OCI-LY1 (cell line): ENCODE measurements at regions not wholly inside any gene's neighbourhood (a gene's known extent, or its start where the extent isn't known, plus 50 kb on each side); places are given as distances from the start of the nearest gene placed in this dataset.

Source experiments
- H2AFZ ChIP-seq: fragments of 200-600 bp; sonication (generic), shearing (Covaris generic); 2 replicates; pipeline ENCODE4 v1.6.0; 2014; ENCODE audit warnings: antibody characterized with exemption, mild to moderate bottlenecking, low read length
- H3F3A ChIP-seq: fragments of 200-600 bp; sonication (generic), shearing (Covaris generic); 2 replicates; pipeline ENCODE4 v1.6.0; 2014; ENCODE audit warnings: mild to moderate bottlenecking, antibody characterized with exemption, low read length, moderate library complexity; ENCODE audit not compliant: insufficient read depth
- H3K27ac ChIP-seq: fragments of 200-600 bp; sonication (generic); 2 replicates; pipeline ENCODE4 v1.5.1; 2014; ENCODE audit warnings: low read length, mixed run types, mild to moderate bottlenecking, low read depth; ENCODE audit not compliant: poor library complexity, severe bottlenecking
- H3K27me3 ChIP-seq: fragments of 200-600 bp; sonication (generic); 2 replicates; pipeline ENCODE4 v1.6.0; 2014; ENCODE audit warnings: antibody characterized with exemption, mild to moderate bottlenecking, low read length, moderate library complexity; ENCODE audit not compliant: insufficient read depth
- H3K36me3 ChIP-seq: fragments of 200-600 bp; sonication (generic); 2 replicates; pipeline ENCODE4 v1.6.1; 2014; ENCODE audit warnings: mild to moderate bottlenecking, antibody characterized with exemption, low read length, moderate library complexity, mixed read lengths; ENCODE audit not compliant: insufficient read depth
- H3K4me1 ChIP-seq: fragments of 200-600 bp; sonication (generic); 2 replicates; pipeline ENCODE4 v1.5.1; 2014; ENCODE audit warnings: mild to moderate bottlenecking, low read length, moderate library complexity; ENCODE audit not compliant: insufficient read depth, severe bottlenecking
- H3K4me2 ChIP-seq: fragments of 200-600 bp; sonication (generic), shearing (Covaris generic); 2 replicates; pipeline ENCODE4 v1.6.1; 2014; ENCODE audit warnings: low read length
- H3K4me3 ChIP-seq: fragments of 200-600 bp; sonication (generic); 2 replicates; pipeline ENCODE4 v1.5.1; 2014; ENCODE audit warnings: low read length, low read depth, mild to moderate bottlenecking, mixed read lengths; ENCODE audit not compliant: poor library complexity, severe bottlenecking
- H3K79me2 ChIP-seq: fragments of 200-600 bp; shearing (Covaris generic); 2 replicates; pipeline ENCODE4 v1.6.1; 2016; ENCODE audit warnings: mixed run types, low read length, mixed read lengths; ENCODE audit not compliant: insufficient read depth
- H3K9ac ChIP-seq: fragments of 200-600 bp; sonication (generic), shearing (Covaris generic); 2 replicates; pipeline ENCODE4 v1.6.1; 2014; ENCODE audit warnings: mild to moderate bottlenecking, low read length, mixed read lengths
- H3K9me2 ChIP-seq: fragments of 200-600 bp; sonication (generic), shearing (Covaris generic); 2 replicates; pipeline ENCODE4 v1.6.1; 2014; ENCODE audit warnings: low read depth, mild to moderate bottlenecking, low read length, mixed read lengths
- H3K9me3 ChIP-seq: fragments of 200-600 bp; shearing (Covaris generic); 2 replicates; pipeline ENCODE4 v1.6.1; 2014; ENCODE audit warnings: low read length, mixed read lengths
- H4K20me1 ChIP-seq: fragments of 200-600 bp; sonication (generic), shearing (Covaris generic); 2 replicates; pipeline ENCODE4 v1.6.0; 2016; ENCODE audit warnings: mild to moderate bottlenecking, low read length; ENCODE audit not compliant: insufficient read depth
- EZH2 ChIP-seq: fragments of 200-600 bp; sonication (generic), shearing (Covaris generic); IDR thresholded peaks from 2 replicates; pipeline ENCODE4 v1.8.0; 2017; ENCODE audit warnings: borderline replicate concordance, mixed run types, mild to moderate bottlenecking, antibody characterized with exemption, low read length, moderate library complexity, mixed read lengths
- TF ChIP-seq, protein P1 (sequence below): fragments of 200-600 bp; sonication (generic), shearing (Covaris generic); IDR thresholded peaks from 2 replicates; pipeline ENCODE4 v1.5.1; 2017; ENCODE audit warnings: mild to moderate bottlenecking, antibody characterized with exemption, low read length, moderate library complexity, mixed read lengths

- no peaks in the 10 kb centered on the region for H3K27me3 ChIP-seq
- no peak overlapping the region for H3K27ac ChIP-seq
- no peak overlapping the region for H3K9ac ChIP-seq
- no peaks in the 10 kb centered on the region for H3K9me2 ChIP-seq
- TF ChIP-seq EZH2: no peak
- TF ChIP-seq, protein P1, sequence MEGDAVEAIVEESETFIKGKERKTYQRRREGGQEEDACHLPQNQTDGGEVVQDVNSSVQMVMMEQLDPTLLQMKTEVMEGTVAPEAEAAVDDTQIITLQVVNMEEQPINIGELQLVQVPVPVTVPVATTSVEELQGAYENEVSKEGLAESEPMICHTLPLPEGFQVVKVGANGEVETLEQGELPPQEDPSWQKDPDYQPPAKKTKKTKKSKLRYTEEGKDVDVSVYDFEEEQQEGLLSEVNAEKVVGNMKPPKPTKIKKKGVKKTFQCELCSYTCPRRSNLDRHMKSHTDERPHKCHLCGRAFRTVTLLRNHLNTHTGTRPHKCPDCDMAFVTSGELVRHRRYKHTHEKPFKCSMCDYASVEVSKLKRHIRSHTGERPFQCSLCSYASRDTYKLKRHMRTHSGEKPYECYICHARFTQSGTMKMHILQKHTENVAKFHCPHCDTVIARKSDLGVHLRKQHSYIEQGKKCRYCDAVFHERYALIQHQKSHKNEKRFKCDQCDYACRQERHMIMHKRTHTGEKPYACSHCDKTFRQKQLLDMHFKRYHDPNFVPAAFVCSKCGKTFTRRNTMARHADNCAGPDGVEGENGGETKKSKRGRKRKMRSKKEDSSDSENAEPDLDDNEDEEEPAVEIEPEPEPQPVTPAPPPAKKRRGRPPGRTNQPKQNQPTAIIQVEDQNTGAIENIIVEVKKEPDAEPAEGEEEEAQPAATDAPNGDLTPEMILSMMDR: no peak
- no peak overlapping the region for H2AFZ ChIP-seq
- no peaks in the 10 kb centered on the region for H4K20me1 ChIP-seq
- no peaks in the 10 kb centered on the region for H3F3A ChIP-seq
- no peaks in the 10 kb centered on the region for H3K4me1 ChIP-seq
- H3K36me3 ChIP-seq: no peaks in the 10 kb centered on the region
- no peak overlapping the region for H3K4me2 ChIP-seq
- H3K9me3 ChIP-seq: no peaks in the 10 kb centered on the region
- H3K79me2 ChIP-seq: no peaks in the 10 kb centered on the region
- no peak overlapping the region for H3K4me3 ChIP-seq
These were observed 192.8 kb upstream of the LYPLAL1 start for GRCh38 chr1:218980881-218981280.

DNA sequence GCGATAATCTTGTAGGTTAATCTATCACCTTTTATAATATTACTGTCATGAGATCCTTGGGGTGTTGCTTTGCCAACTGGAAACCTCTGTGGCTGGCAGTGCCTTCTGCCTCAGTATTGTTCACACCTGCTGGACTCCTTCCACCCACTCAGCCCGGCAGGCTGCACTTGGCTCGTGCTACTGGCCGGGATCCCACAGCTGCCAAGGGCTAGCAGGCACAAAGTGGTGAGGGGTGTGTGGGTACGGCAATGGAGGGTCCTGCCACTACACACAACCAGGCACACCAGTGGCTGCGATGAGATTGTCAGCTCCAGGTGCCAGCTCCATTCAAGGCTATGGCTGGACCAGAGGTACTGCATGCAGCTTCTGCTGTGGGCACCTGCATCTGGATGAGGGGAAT, 191.2 kb upstream of the LYPLAL1 start:
- H4K20me1 ChIP-seq: no peaks in the 10 kb centered on the region
- no peaks in the 10 kb centered on the region for H3F3A ChIP-seq
- no peaks in the 10 kb centered on the region for H3K9me2 ChIP-seq
- H3K9me3 ChIP-seq: no peaks in the 10 kb centered on the region
- H3K4me2 ChIP-seq: no peak overlapping the region
- no peaks in the 10 kb centered on the region for H3K4me1 ChIP-seq
- no peak overlapping the region for H2AFZ ChIP-seq
- no peaks in the 10 kb centered on the region for H3K79me2 ChIP-seq
- H3K9ac ChIP-seq: no peak overlapping the region
- H3K36me3 ChIP-seq: no peaks in the 10 kb centered on the region
- H3K4me3 ChIP-seq: no peak overlapping the region
- H3K27ac ChIP-seq: no peak overlapping the region
- TF ChIP-seq, protein P1: no peak
- no peak for TF ChIP-seq EZH2
- no peaks in the 10 kb centered on the region for H3K27me3 ChIP-seq

GRCh38 chr1:218983433-218983832, 190.2 kb upstream of the LYPLAL1 start:
- no peaks in the 10 kb centered on the region for H3K36me3 ChIP-seq
- H3K27ac ChIP-seq: no peak overlapping the region
- H4K20me1 ChIP-seq: no peaks in the 10 kb centered on the region
- no peaks in the 10 kb centered on the region for H3K9me2 ChIP-seq
- no peaks in the 10 kb centered on the region for H3K9me3 ChIP-seq
- H3K79me2 ChIP-seq: no peaks in the 10 kb centered on the region
- no peak overlapping the region for H2AFZ ChIP-seq
- H3K9ac ChIP-seq: no peak overlapping the region
- TF ChIP-seq, protein P1: no peak
- TF ChIP-seq EZH2: no peak
- H3K4me3 ChIP-seq: no peak overlapping the region
- no peaks in the 10 kb centered on the region for H3K27me3 ChIP-seq
- H3F3A ChIP-seq: no peaks in the 10 kb centered on the region
- no peaks in the 10 kb centered on the region for H3K4me1 ChIP-seq
- no peak overlapping the region for H3K4me2 ChIP-seq
